ENCODE measurements at regions not wholly inside any gene's neighbourhood (a gene's known extent, or its start where the extent isn't known, plus 50 kb on each side); places are given as distances from the start of the nearest gene placed in this dataset.

- DNase-seq (ENCODE audit: low read depth) = no peak
Measured at GRCh38 chr2:204012072-204012653, 75.6 kb downstream of the ICOS start.

GRCh38 chr2:204015118-204015843, 78.7 kb downstream of the ICOS start:
- DNase-seq (ENCODE audit: low read depth) = no peak

- no peak for DNase-seq (ENCODE audit: low read depth)
Measured at GRCh38 chr2:204018717-204019116, 82.2 kb downstream of the ICOS start.

GRCh38 chr2:204019572-204020501, 83.3 kb downstream of the ICOS start:
- DNase-seq (ENCODE audit: low read depth) = no peak

- DNase-seq (ENCODE audit: low read depth) = no peak
Measured at GRCh38 chr2:204021290-204022081, 84.9 kb downstream of the ICOS start.

- no peak for DNase-seq (ENCODE audit: low read depth)
Measured at GRCh38 chr2:204022550-204022949, 86.0 kb downstream of the ICOS start.

GRCh38 chr2:204023088-204023487, 86.5 kb downstream of the ICOS start:
- no peak for DNase-seq (ENCODE audit: low read depth)

GRCh38 chr2:204024503-204024902, 87.9 kb downstream of the ICOS start:
- DNase-seq (ENCODE audit: low read depth) = no peak

GRCh38 chr2:204024906-204025475, 88.4 kb downstream of the ICOS start:
- no peak for DNase-seq (ENCODE audit: low read depth)

- no peak for DNase-seq (ENCODE audit: low read depth)
Measured at GRCh38 chr2:204026294-204026693, 89.7 kb downstream of the ICOS start.

- no peak for DNase-seq (ENCODE audit: low read depth)
Measured at GRCh38 chr2:204027091-204027490, 90.5 kb downstream of the ICOS start.

- no peak for DNase-seq (ENCODE audit: low read depth)
Measured at GRCh38 chr2:204030322-204030721, 93.8 kb downstream of the ICOS start.

- no peak for DNase-seq (ENCODE audit: low read depth)
Measured at GRCh38 chr2:204031056-204031455, 94.5 kb downstream of the ICOS start.

GRCh38 chr2:204032301-204032700, 95.7 kb downstream of the ICOS start:
- DNase-seq (ENCODE audit: low read depth) = no peak

GRCh38 chr2:204033611-204034495, 97.3 kb downstream of the ICOS start:
- DNase-seq (ENCODE audit: low read depth) = no peak

GRCh38 chr2:204036706-204037105, 100.1 kb downstream of the ICOS start:
- DNase-seq (ENCODE audit: low read depth) = no peak

- DNase-seq (ENCODE audit: low read depth) = no peak
Measured at GRCh38 chr2:204037286-204037685, 100.7 kb downstream of the ICOS start.

GRCh38 chr2:204039298-204039838, 102.8 kb downstream of the ICOS start:
- no peak for DNase-seq (ENCODE audit: low read depth)

GRCh38 chr2:204040016-204040415, 103.5 kb downstream of the ICOS start:
- no peak for DNase-seq (ENCODE audit: low read depth)

GRCh38 chr2:204042401-204042800, 105.8 kb downstream of the ICOS start:
- DNase-seq (ENCODE audit: low read depth) = no peak
